ENCODE measurements at regions not wholly inside any gene's neighbourhood (a gene's known extent, or its start where the extent isn't known, plus 50 kb on each side); places are given as distances from the start of the nearest gene placed in this dataset.

GRCh38 chr12:46124848-46125619, 134.7 kb upstream of the SCAF11 start:
- TF ChIP-seq GATA2 (IDR thresholded peaks at IDR 0.05; ENCODE audit: low read depth, low read length): no peak
- no peak for TF ChIP-seq GATA3 (IDR thresholded peaks at IDR 0.05; ENCODE audit: low read depth, low read length)
